Activated gamma-delta T cell treated with Interleukin-2 at 50 U/mL for 16 hours (primary cell): ENCODE measurements at regions not wholly inside any gene's neighbourhood (a gene's known extent, or its start where the extent isn't known, plus 50 kb on each side); places are given as distances from the start of the nearest gene placed in this dataset.

Experiments
- DNase-seq: peaks from one replicate; pipeline ENCODE4 v3.0.0-alpha.2; 2020

- no peak for DNase-seq
These were observed 392.8 kb downstream of the TRIB2 start for GRCh38 chr2:13109516-13109915.

DNA sequence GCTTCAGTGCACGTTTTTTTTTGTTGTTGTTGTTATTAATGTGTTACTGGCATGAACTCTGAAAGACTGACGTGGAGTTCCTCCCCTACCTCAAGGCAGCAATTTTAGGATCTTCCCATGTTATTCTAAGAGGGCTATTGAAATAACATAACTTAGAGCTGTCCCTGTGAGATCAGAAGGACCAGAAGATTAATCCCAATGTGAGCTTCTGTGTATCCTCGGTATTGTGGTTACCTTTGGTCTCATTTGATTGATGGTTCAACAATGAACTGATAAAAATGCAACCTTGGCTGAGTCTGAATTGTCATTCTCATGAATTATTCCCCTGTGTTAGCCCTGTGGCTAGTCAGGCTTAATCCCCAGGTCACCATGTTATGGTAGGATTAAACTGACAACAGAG, 394.1 kb downstream of the TRIB2 start:
- DNase-seq: no peak

DNA sequence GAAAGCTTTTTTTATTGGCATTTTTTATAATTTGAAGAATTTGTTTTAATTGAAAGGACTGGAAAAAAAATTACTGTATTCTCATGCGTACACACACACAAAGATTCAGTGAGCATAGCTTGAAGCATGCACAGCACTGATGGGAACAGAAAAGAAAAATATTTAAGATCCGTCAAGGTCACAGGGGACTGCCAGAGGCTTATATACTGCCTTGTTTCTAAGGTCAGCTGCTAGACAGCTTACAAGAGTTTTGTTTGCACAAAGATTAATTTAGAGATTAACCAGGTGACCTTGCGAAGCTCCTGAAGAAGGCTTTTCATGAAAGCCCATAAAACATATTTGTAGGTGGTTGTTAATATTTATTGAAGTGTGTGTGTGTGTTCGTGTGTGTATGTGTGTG, 396.3 kb downstream of the TRIB2 start:
- no peak for DNase-seq

GRCh38 chr2:13114391-13114790, 397.7 kb downstream of the TRIB2 start:
- DNase-seq: no peak

GRCh38 chr2:13115643-13116042, 398.9 kb downstream of the TRIB2 start:
- DNase-seq: no peak

GRCh38 chr2:13121096-13121495, 404.4 kb downstream of the TRIB2 start:
- no peak for DNase-seq

- DNase-seq: no peak
These were observed 411.4 kb downstream of the TRIB2 start for GRCh38 chr2:13128139-13128538.

DNA sequence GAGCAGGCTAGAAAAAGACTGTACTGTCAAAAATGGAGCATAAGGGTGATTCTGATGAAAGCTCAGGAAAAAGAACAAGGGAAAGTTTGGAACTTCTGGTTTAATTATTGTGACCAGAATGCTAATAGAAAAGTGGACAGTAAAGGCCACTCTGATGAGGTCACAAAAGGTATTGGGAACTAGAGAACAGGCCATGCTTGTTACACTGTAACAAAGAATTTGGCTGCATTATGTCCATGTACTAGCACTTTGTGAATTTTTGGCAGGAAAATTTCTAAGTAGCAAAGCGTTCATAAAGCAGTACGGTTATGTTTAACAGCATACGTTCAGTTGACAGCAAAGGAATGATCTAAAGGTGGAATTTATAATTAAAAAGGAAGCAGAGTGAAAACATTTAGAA, 418.6 kb downstream of the TRIB2 start:
- no peak for DNase-seq

GRCh38 chr2:13135856-13136255, 419.1 kb downstream of the TRIB2 start:
- DNase-seq: no peak

DNA sequence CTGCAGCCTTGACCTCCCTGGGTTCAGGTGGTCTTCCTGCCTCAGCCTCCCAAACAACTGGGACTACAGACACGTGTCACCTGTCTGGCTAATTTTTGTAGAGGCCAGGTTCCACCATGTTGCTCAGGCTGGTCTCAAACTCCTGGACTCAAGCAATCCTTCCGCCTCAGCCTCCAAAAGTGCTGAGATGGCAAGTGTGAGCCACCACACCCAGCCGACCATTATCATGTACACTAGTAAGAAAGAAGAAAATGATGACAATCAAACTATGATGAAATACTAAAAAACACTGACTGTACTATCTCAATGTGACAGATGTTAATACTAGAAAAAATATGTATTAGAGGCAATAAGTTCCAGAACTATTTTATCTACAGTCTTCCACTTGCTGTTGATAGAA, 420.9 kb downstream of the TRIB2 start:
- DNase-seq: no peak

DNA sequence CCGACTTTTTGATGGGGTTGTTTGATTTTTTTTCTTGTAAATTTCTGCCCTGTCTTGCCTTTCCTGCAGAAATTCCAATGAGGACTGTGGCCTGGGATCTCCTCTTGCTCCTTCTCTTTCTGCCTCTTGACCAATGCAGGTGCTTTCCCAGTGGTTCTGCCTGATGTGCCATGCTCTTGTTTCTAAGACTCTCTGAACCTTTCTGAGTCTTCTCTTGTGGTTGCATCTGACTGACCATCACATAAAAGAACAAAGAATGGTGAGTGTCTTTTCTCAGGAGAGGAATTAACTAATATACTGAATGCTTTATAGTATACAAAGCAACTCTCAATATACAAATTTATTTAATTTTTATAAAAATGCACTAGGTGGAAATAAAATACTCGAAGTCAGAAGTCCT, 424.6 kb downstream of the TRIB2 start:
- no peak for DNase-seq

- no peak for DNase-seq
These were observed 426.7 kb downstream of the TRIB2 start for GRCh38 chr2:13143451-13143850.

DNA sequence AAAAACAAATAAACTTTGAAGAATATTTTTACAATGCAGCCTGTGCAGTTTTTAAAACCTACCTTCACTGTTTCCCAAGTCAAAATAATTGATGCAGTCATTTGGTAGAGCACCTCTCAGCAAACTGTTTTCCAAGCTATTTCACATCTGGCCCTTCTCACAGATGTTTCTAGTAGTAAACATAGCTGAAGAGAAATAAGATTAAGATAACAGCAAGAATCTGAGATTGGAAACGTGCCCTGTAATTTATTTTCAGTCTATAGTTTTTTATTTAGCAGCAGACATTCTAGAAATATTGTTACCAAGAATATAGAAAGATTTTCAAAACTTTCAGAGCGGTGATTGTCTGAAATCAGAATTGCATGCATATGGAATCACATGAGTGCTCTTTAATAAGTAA, 440.2 kb downstream of the TRIB2 start:
- no peak for DNase-seq

- no peak for DNase-seq
These were observed 441.7 kb downstream of the TRIB2 start for GRCh38 chr2:13158466-13158865.

GRCh38 chr2:13180729-13181128, 464.0 kb downstream of the TRIB2 start:
- DNase-seq: no peak

- DNase-seq: no peak
These were observed 476.3 kb downstream of the TRIB2 start for GRCh38 chr2:13193075-13193474.

GRCh38 chr2:13193900-13194299, 477.2 kb downstream of the TRIB2 start:
- no peak for DNase-seq

- DNase-seq: no peak
These were observed 478.5 kb downstream of the TRIB2 start for GRCh38 chr2:13195270-13195669.

GRCh38 chr2:13197248-13197647, 480.5 kb downstream of the TRIB2 start:
- DNase-seq: no peak

- DNase-seq: no peak
These were observed 485.2 kb downstream of the TRIB2 start for GRCh38 chr2:13201924-13202323.

DNA sequence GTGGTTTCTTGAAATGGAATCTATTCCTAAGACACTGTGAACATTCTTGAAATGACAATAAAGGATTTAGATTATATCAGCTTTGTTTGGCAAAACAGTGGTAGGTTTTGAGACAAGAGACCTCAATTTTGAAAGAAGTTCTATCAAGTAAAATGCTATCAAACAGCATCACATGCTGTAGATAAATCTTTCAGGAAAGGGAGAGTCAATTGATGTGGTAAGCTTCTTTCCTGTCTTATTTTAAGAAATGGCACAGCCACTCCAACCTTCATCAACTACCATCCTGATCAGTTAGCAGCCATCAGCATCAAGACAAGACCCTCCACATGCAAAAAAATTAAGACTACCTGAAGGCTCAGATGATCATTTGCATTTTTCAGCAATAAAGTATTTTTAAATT, 495.4 kb downstream of the TRIB2 start:
- no peak for DNase-seq

DNA sequence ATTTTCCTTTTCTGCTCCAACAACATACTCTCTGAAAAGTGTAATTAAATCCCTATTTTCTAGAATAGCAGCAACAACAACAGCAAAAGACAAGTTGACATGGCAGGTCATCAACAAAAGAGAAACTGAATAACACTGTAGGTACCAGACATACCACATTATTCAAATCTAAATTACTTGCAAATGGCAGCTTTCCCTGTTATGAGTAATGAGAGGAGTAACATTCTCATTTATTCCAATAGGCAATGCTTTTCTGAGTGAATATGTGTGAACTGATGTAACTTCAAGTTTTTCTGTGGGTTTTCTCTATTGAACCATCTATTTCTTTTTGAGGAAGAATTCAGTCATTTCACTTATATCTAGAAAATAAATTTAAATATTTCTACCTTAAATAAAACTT, 501.5 kb downstream of the TRIB2 start:
- no peak for DNase-seq

DNA sequence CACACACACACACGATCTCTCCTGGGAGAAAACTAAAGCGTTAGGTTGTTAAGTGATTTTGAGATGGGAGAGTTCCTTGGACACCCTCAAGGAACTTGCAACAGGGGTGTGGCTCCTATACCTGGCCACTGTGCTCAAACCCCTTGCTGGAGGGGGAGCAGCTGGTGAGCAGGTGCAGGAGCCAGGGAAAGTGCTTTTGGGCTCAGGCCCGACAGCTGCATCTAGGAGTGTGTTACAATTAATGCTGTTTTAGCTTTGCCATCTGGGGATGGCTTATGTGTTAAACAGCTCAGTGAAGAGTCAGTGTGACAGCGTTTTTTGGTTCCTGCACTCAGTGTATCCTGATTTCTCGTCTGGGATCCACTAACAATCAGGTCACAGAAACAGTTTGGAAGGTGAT, 510.8 kb downstream of the TRIB2 start:
- DNase-seq: no peak

- DNase-seq: no peak
These were observed 513.5 kb downstream of the TRIB2 start for GRCh38 chr2:13230221-13230620.

DNA sequence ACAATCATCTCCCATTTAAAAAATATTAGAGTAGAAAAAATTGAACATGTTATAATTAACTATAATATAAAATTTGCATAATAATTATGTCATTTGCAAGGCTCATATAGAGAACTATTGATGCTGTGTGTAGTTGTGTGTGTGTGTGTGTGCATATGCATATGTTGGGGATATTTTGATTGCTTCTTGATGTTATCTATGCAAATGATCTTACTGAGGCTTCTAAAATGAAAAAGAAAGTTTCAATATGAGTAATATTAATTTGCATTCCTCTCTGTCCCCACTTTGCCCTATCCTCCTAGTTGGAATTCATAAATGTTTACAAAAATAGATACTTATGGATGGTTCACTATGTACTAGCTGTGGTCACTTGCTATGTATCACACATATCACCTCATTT, 523.3 kb downstream of the TRIB2 start:
- no peak for DNase-seq

DNA sequence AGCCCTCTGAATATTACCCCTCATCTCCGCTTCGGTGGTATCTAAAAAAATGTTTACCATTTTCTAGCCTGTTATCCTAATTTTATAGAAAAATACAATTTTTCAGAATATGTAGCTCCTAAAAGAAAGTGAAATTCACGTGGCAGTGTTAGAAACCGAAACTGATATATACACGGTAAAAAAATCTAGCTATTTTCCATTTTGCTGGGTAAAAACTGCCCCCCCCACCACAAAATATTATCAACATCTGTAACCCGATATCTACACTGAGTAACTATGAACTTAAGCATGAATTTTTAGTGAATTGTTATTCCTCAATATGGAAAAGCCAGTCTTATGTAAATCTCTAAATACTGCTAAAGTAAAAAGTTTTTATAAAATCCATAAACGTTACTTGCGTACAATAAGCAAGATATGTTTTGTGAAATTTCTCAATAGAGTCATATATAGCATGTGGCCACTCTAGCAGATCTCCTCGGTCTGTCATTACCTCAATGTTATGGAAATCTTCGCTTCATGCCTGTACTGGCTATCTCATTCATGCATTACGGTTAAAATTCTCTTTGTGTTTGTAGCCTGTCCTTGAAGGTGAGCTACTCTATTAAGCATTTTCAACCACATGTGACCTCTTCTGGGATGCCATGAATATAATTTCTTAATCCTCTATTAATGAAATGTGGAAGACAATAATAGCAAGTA, 524.2 kb downstream of the TRIB2 start:
- no peak for DNase-seq
